ENCODE measurements at regions not wholly inside any gene's neighbourhood (a gene's known extent, or its start where the extent isn't known, plus 50 kb on each side); places are given as distances from the start of the nearest gene placed in this dataset.

DNA sequence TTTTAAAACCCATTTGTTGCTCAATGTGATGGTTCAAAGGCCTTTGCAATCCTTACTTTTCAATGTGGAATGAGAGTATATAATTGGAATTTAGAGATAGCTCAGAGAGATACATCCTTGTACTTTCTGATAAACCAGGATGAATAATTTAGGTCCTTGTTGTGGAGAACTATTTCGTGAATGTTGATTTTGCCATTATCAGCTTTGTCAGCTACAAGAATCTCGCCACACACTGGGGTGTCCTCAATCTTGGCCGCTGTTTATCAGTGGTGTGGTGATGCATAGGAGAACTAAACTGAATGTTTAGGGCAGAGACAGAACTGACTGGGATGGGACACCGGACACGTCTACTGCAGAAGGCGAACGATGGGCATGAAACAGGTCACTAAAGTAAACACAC is 111.2 kb upstream of the SLC35B3 start:
- TF ChIP-seq RFX5 (IDR thresholded peaks at IDR 0.05; ENCODE audit: low read depth, low read length) (no peak), POLR2A (IDR thresholded peaks at IDR 0.05; ENCODE audit: low read depth, low read length) (no peak), RCOR1 (IDR thresholded peaks at IDR 0.05; ENCODE audit: insufficient replicate concordance, low read length) (no peak), FOS (IDR thresholded peaks at IDR 0.05; ENCODE audit: low read depth, low read length) (no peak), CHD1 (IDR thresholded peaks at IDR 0.05; ENCODE audit: low read depth, low read length) (no peak), RAD21 (IDR thresholded peaks at IDR 0.05; ENCODE audit: low read length) (no peak), MAZ (IDR thresholded peaks at IDR 0.05; ENCODE audit: borderline replicate concordance, low read depth, low read length) (no peak), BHLHE40 (IDR thresholded peaks at IDR 0.05; ENCODE audit: low read depth, low read length) (no peak)
- TF ChIP-seq, protein P1, sequence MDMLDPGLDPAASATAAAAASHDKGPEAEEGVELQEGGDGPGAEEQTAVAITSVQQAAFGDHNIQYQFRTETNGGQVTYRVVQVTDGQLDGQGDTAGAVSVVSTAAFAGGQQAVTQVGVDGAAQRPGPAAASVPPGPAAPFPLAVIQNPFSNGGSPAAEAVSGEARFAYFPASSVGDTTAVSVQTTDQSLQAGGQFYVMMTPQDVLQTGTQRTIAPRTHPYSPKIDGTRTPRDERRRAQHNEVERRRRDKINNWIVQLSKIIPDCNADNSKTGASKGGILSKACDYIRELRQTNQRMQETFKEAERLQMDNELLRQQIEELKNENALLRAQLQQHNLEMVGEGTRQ (IDR thresholded peaks at IDR 0.05; ENCODE audit: low read depth, low read length) = no peak
- Histone ChIP-seq H3K4ac (ENCODE audit: low read depth, low read length) (no peak overlapping the region), H3K36me3 (ENCODE audit: control insufficient read depth, insufficient read depth, low read length) (no peaks in the 10 kb centered on the region), H3K27ac (ENCODE audit: insufficient read depth, low read length) (no peak overlapping the region), H2AFZ (replicated peaks; ENCODE audit: low read length, poor library complexity) (no peak overlapping the region), H2AK9ac (replicated peaks; ENCODE audit: low read depth, low read length, poor library complexity) (no peak overlapping the region), H3K23ac (ENCODE audit: low read depth, low read length) (no peak overlapping the region), H3K79me1 (ENCODE audit: low read depth in 1 of 2, low read length in 2 of 2) (no peaks in the 10 kb centered on the region), H3K9ac (ENCODE audit: low read depth, low read length) (no peak overlapping the region), H3K18ac (ENCODE audit: low read depth, low read length) (no peak overlapping the region), H2BK15ac (ENCODE audit: low read depth, low read length) (no peak overlapping the region), H3K9me1 (ENCODE audit: insufficient read depth, low read length) (no peaks in the 10 kb centered on the region), H3K4me1 (ENCODE audit: control insufficient read depth, insufficient read depth, low read length) (no peaks in the 10 kb centered on the region), H2BK20ac (ENCODE audit: low read depth, low read length) (no peak overlapping the region), H3K9me3 (ENCODE audit: control insufficient read depth, insufficient read depth, low read length) (peaks cover 7% of the 10 kb centered on the region), H4K20me1 (ENCODE audit: insufficient read depth, low read length) (no peaks in the 10 kb centered on the region), H3K4me3 (ENCODE audit: insufficient read depth, low read depth, low read length) (no peak overlapping the region), H3K14ac (replicated peaks; ENCODE audit: low read depth, low read length) (no peak overlapping the region), H3K27me3 (ENCODE audit: control insufficient read depth, insufficient read depth, low read length) (no peaks in the 10 kb centered on the region), H3K4me2 (ENCODE audit: low read depth, low read length) (no peak overlapping the region), H2BK5ac (ENCODE audit: low read depth, low read length, poor library complexity, severe bottlenecking) (no peak overlapping the region), H2AK5ac (ENCODE audit: low read depth, low read length) (no peak overlapping the region), H4K91ac (ENCODE audit: insufficient read depth, low read depth, low read length) (no peak overlapping the region), H3K56ac (ENCODE audit: extremely low read depth, insufficient read depth, low read length) (no peak overlapping the region), H2BK120ac (ENCODE audit: low read depth, low read length) (no peak overlapping the region), H4K8ac (ENCODE audit: low read depth in 2 of 2, low read length in 2 of 2) (no peak overlapping the region), H4K5ac (ENCODE audit: low read depth, low read length) (no peak overlapping the region)
- no TSS peak for BruUV-seq (replicated peaks)
- POLR2A ChIA-PET (ENCODE audit: unreplicated experiment) = no interaction called here
- 20% methylated on average over 1 of the region's 7 CpGs; no CpG with 5 or more reads in 1 of the 2 experiments for WGBS, 2 experiments (ENCODE audit: extremely low coverage in 2 of 2, insufficient read length in 1 of 2)
- dilution Hi-C loops (cut with HindIII; ENCODE audit: low sequenced_read_pairs, unreplicated experiment) = no loop called here
- in situ Hi-C loops (cut with MboI; ENCODE audit: low sequenced_read_pairs) = no loop called here
- ATAC-seq (ENCODE audit: low read depth) = no peak
- CTCF ChIA-PET = no interaction called here
- no peak for DNase-seq
- intact Hi-C loops (cut with micrococcal nuclease) = no loop called here
